ENCODE measurements at regions not wholly inside any gene's neighbourhood (a gene's known extent, or its start where the extent isn't known, plus 50 kb on each side); places are given as distances from the start of the nearest gene placed in this dataset.

DNA sequence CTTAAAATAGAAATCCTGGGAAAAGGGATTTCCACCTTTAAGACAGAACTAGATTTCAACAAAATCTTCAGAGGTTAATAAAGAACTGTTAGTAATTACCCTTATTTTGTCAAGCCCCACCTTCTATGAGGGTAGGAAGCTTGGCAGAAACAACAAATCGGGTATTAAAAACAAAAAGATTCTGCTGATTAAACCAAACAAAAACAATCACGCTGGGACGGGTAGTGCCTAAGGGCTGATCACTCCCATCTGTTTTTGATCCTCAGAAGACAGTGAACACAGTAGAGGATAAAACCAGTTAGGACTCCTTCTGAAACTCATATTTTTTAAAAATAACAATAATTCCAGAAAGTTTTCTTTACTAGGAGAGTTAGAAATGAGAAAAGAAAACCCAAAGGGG is 441.3 kb upstream of the API5 start:
- no peak for TF ChIP-seq CTCF (IDR thresholded peaks at IDR 0.05)
- no peak for TF ChIP-seq EP300 (IDR thresholded peaks at IDR 0.05)
- TF ChIP-seq POLR2A (IDR thresholded peaks at IDR 0.05), result no peak
- no peak for TF ChIP-seq POLR2AphosphoS5 (IDR thresholded peaks at IDR 0.05)

Data from suprapubic skin (tissue), 4 donors.